ENCODE measurements at regions not wholly inside any gene's neighbourhood (a gene's known extent, or its start where the extent isn't known, plus 50 kb on each side); places are given as distances from the start of the nearest gene placed in this dataset.
"Not testable (repeated sequence)": the region's sequence is repeated elsewhere in the genome, so short reads cannot be mapped to it uniquely, and the experiment has no call there.

DNA sequence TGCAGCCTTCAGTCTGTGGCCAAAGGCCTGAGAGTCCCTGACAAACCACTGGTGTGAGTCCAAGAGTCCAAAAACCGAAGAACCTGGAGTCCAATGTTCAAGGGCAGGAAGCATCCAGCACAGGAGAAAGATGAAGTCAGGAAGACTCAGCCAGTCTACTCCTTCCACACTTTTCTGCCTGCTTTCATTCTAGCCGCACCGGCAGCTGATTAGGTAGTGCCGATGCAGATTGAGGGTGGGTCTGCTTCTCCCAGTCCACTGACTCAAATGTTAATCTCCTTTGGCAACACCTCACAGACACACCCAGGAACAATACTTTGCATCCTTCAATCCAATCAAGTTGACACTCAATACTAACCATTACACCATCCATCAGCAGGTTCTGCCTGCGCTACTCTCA is 65.2 kb upstream of the WASF3 start:
- TF ChIP-seq EZH2 (IDR thresholded peaks at IDR 0.05; ENCODE audit: borderline replicate concordance); CTCF (IDR thresholded peaks at IDR 0.05; ENCODE audit: poor library complexity): not testable (repeated sequence)
